Spleen (tissue), 11 donors: ENCODE measurements at regions not wholly inside any gene's neighbourhood (a gene's known extent, or its start where the extent isn't known, plus 50 kb on each side); places are given as distances from the start of the nearest gene placed in this dataset.

ENCODE experiments used
- DNase-seq: peaks from one replicate; pipeline ENCODE4 v3.0.0-alpha.2; 2020
- H3K27ac ChIP-seq, 8 donors: fragments of 200-600 bp; sonication (generic) in 7 of 8; 1 replicate in 4 of 8; 2 replicates in 4 of 8; pipeline versions ENCODE4 v1.5.0 to v1.8.0; 2016 to 2021; ENCODE audit warnings: inconsistent platforms in 4 of 8, mild to moderate bottlenecking in 4 of 8, moderate library complexity in 1 of 8
- H3K27me3 ChIP-seq, 7 donors: fragments of 200-600 bp; sonication (generic) in 6 of 7; replicated peaks in 1 of 7; 1 replicate in 4 of 7; 2 replicates in 3 of 7; pipeline versions ENCODE4 v1.5.0 to v1.8.0; 2016 to 2021; ENCODE audit warnings: inconsistent platforms in 3 of 7, mild to moderate bottlenecking in 1 of 7
- H3K36me3 ChIP-seq, 6 donors: fragments of 200-600 bp; sonication (generic) in 5 of 6; 1 replicate in 4 of 6; 2 replicates in 2 of 6; pipeline versions ENCODE4 v1.5.0 to v1.8.0; 2016 to 2021; ENCODE audit warnings: inconsistent platforms in 2 of 6
- H3K4me1 ChIP-seq, 6 donors: fragments of 200-600 bp; sonication (generic) in 5 of 6; 1 replicate in 3 of 6; 2 replicates in 3 of 6; pipeline versions ENCODE4 v1.5.0 to v1.8.0; 2016 to 2021; ENCODE audit warnings: inconsistent platforms in 3 of 6
- H3K4me3 ChIP-seq, 8 donors: fragments of 200-600 bp; sonication (generic) in 7 of 8; 1 replicate in 4 of 8; 2 replicates in 4 of 8; pipeline versions ENCODE4 v1.5.0 to v1.8.0; 2016 to 2021; ENCODE audit warnings: inconsistent platforms in 4 of 8, mild to moderate bottlenecking in 4 of 8, moderate library complexity in 2 of 8
- H3K9me3 ChIP-seq, 8 donors: fragments of 200-600 bp; sonication (generic) in 7 of 8; 1 replicate in 4 of 8; 2 replicates in 4 of 8; pipeline versions ENCODE4 v1.5.0 to v1.8.0; 2016 to 2021; ENCODE audit warnings: inconsistent platforms in 4 of 8
- CTCF ChIP-seq, 11 experiments: fragments of 200-600 bp in 7 of 11; fragments of 450-650 bp in 4 of 11; sonication (generic) in 4 of 11; IDR thresholded peaks in 8 of 11; conservative IDR thresholded peaks in 3 of 11; 1 replicate in 7 of 11; 2 replicates in 4 of 11; pipeline versions ENCODE4 v1.4.0 to v1.8.0; 2016 to 2021; ENCODE audit warnings: antibody characterized with exemption in 11 of 11, inconsistent platforms in 4 of 11, mild to moderate bottlenecking in 1 of 11
- POLR2A ChIP-seq, 3 donors: fragments of 450-650 bp; IDR thresholded peaks; one replicate each; pipeline ENCODE4 v1.5.1; 2017; ENCODE audit warnings: antibody characterized with exemption in 3 of 3, mild to moderate bottlenecking in 1 of 3
- POLR2AphosphoS5 ChIP-seq, 3 donors: sonication (generic); formaldehyde crosslinking; IDR thresholded peaks; one replicate each; pipeline ENCODE4 v1.5.1; 2017; ENCODE audit warnings: antibody characterized with exemption in 3 of 3
- WGBS, 5 donors: extraction: QIAGEN DNeasy Blood & Tissue Kit in 3 of 5; methylation state at CpG; one replicate each; pipeline versions ENCODE4 v1.1.5 to v1.1.7; 2013 to 2018; 5-methylcytosine and 5-hydroxymethylcytosine counted together
- intact Hi-C: fragments of 100-400 bp; cut with DNase I; formaldehyde crosslinking; loops from one replicate; pipeline ENCODE4 v1.15.0; 2023; ENCODE audit warnings: low total_unique reads
- donor health status: healthy with polysubstance abuse.
- donor health status: DM: no; HTN: no; CAD: no; lungs with moderate emphysema.
- donor health status: DM: no; HTN: no; CAD: no.
- donor health status: Bipolar disorder and iron deficiency.
- donor health status: healthy.
- donor health status: DM: no; HTN: no; CAD: no.
- donor health status: DM: yes; HTN: yes; CAD: no.

GRCh38 chr7:113383638-113384037 lies 265.3 kb upstream of the SMIM30 start:
- no peak overlapping the region for H3K4me3 ChIP-seq
- H3K9me3 ChIP-seq, result no peaks in the 10 kb centered on the region
- H3K27me3 ChIP-seq, result no peaks in the 10 kb centered on the region
- WGBS, 5 donors, result 75 to 85% (median 78%) methylated on average over 3 of the region's 3 CpGs
- H3K4me1 ChIP-seq, result no peaks in the 10 kb centered on the region
- intact Hi-C loops, result no loop called here
- DNase-seq, result no peak
- no peaks in the 10 kb centered on the region for H3K36me3 ChIP-seq
- TF ChIP-seq CTCF (IDR thresholded peaks at IDR 0.05 in 8 of 11, conservative IDR thresholded peaks at IDR 0.05 in 3 of 11) (no peak), POLR2A (IDR thresholded peaks at IDR 0.05) (no peak), POLR2AphosphoS5 (IDR thresholded peaks at IDR 0.05) (no peak)
- H3K27ac ChIP-seq, result no peak overlapping the region

GRCh38 chr7:113379746-113380145 lies 261.4 kb upstream of the SMIM30 start:
- no peak for DNase-seq
- no peaks in the 10 kb centered on the region for H3K9me3 ChIP-seq
- no peak overlapping the region for H3K27ac ChIP-seq
- intact Hi-C loops, result no loop called here
- H3K27me3 ChIP-seq, result no peaks in the 10 kb centered on the region
- H3K4me1 ChIP-seq, result no peaks in the 10 kb centered on the region
- no peaks in the 10 kb centered on the region for H3K36me3 ChIP-seq
- no peak overlapping the region for H3K4me3 ChIP-seq
- WGBS, 5 donors, result 87 to 91% (median 87%) methylated on average over 3 of the region's 3 CpGs
- TF ChIP-seq POLR2AphosphoS5 (IDR thresholded peaks at IDR 0.05) (no peak), POLR2A (IDR thresholded peaks at IDR 0.05) (no peak), CTCF (IDR thresholded peaks at IDR 0.05 in 8 of 11, conservative IDR thresholded peaks at IDR 0.05 in 3 of 11) (no peak)

GRCh38 chr7:113374955-113375354 lies 256.6 kb upstream of the SMIM30 start:
- no peaks in the 10 kb centered on the region for H3K36me3 ChIP-seq
- no peaks in the 10 kb centered on the region for H3K4me1 ChIP-seq
- TF ChIP-seq POLR2AphosphoS5 (IDR thresholded peaks at IDR 0.05) (no peak), POLR2A (IDR thresholded peaks at IDR 0.05) (no peak), CTCF (IDR thresholded peaks at IDR 0.05 in 8 of 11, conservative IDR thresholded peaks at IDR 0.05 in 3 of 11) (no peak)
- no peak overlapping the region for H3K4me3 ChIP-seq
- intact Hi-C loops, result no loop called here
- no peaks in the 10 kb centered on the region for H3K27me3 ChIP-seq
- WGBS, 5 donors, result 69 to 95% (median 76%) methylated on average over 2 of the region's 2 CpGs
- no peak for DNase-seq
- no peaks in the 10 kb centered on the region for H3K9me3 ChIP-seq
- no peak overlapping the region for H3K27ac ChIP-seq

- intact Hi-C loops, result no loop called here
- Histone ChIP-seq H3K4me3 (no peak overlapping the region), H3K4me1 (no peaks in the 10 kb centered on the region), H3K36me3 (no peaks in the 10 kb centered on the region), H3K27me3 (no peaks in the 10 kb centered on the region), H3K9me3 (no peaks in the 10 kb centered on the region), H3K27ac (no peak overlapping the region)
- WGBS, 5 donors, result 68 to 78% (median 76%) methylated on average over 2 of the region's 2 CpGs
- TF ChIP-seq POLR2AphosphoS5 (IDR thresholded peaks at IDR 0.05), result no peak
- TF ChIP-seq POLR2A (IDR thresholded peaks at IDR 0.05), result no peak
- no peak for TF ChIP-seq CTCF (IDR thresholded peaks at IDR 0.05 in 8 of 11, conservative IDR thresholded peaks at IDR 0.05 in 3 of 11)
- DNase-seq, result no peak
Measured at GRCh38 chr7:113373863-113374262, 255.5 kb upstream of the SMIM30 start.
